PC-3 (cell line): ENCODE measurements at regions not wholly inside any gene's neighbourhood (a gene's known extent, or its start where the extent isn't known, plus 50 kb on each side); places are given as distances from the start of the nearest gene placed in this dataset.
A peak's percentile ranks its signal among the peaks of the same experiment; 100 is the strongest.

Experiments
- ATAC-seq: fragments of 200-7000 bp; cut with Tn5 transposase; 2 replicates; pipeline ENCODE4 v1.9.1; 2020; ENCODE audit warnings: mild to moderate bottlenecking, moderate library complexity
- BruUV-seq: library from RNA; stranded (reverse); fragments of 400-500 nt; replicated peaks from 2 replicates; lab custom pipeline; 2021; lab: Mats Ljungman, UMichigan
- CTCF ChIA-PET: fragments of 300-600 bp; sonication (Branson Sonifier 250); formaldehyde crosslinking; loops from one replicate; lab custom pipeline; 2022; ENCODE audit warnings: antibody characterized with exemption; lab: Charles Lee
- POLR2A ChIA-PET: fragments of 300-600 bp; sonication (Branson Sonifier 250); formaldehyde crosslinking; loops from one replicate; lab custom pipeline; 2022; ENCODE audit warnings: antibody characterized with exemption; ENCODE audit not compliant: unreplicated experiment; lab: Charles Lee
- DNase-seq: peaks from one replicate; pipeline ENCODE4 v3.0.0-alpha.2; 2015
- H2AFZ ChIP-seq: fragments of 300-600 bp; sonication (generic); 2 replicates; pipeline ENCODE4 v1.6.0; 2016; ENCODE audit warnings: antibody characterized with exemption, low read length
- H3F3A ChIP-seq: fragments of 300-600 bp; sonication (generic); one replicate; pipeline ENCODE4 v1.6.0; 2017; ENCODE audit warnings: antibody characterized with exemption, low read length, control low read depth, mild to moderate bottlenecking; ENCODE audit not compliant: unreplicated experiment
- H3K27ac ChIP-seq: fragments of 300-600 bp; sonication (generic); 2 replicates; pipeline ENCODE4 v1.5.1; 2016; ENCODE audit warnings: mild to moderate bottlenecking, low read length
- H3K27me3 ChIP-seq: fragments of 300-600 bp; sonication (generic); 2 replicates; pipeline ENCODE4 v1.6.1; 2016; ENCODE audit warnings: low read length, mixed read lengths
- H3K36me3 ChIP-seq: fragments of 300-600 bp; sonication (generic); 2 replicates; pipeline ENCODE4 v1.6.1; 2016; ENCODE audit warnings: low read depth, mixed run types, low read length, mixed read lengths
- H3K4me1 ChIP-seq: fragments of 300-600 bp; sonication (generic); 2 replicates; pipeline ENCODE4 v1.5.1; 2016; ENCODE audit warnings: low read length; ENCODE audit not compliant: insufficient read depth
- H3K4me2 ChIP-seq: fragments of 300-600 bp; sonication (generic); 2 replicates; pipeline ENCODE4 v1.6.0; 2016; ENCODE audit warnings: low read length
- H3K4me3 ChIP-seq: fragments of 300-600 bp; sonication (generic); 2 replicates; pipeline ENCODE4 v1.5.1; 2016; ENCODE audit warnings: mild to moderate bottlenecking, low read length, mixed read lengths
- H3K79me2 ChIP-seq: fragments of 300-600 bp; sonication (generic); 2 replicates; pipeline ENCODE4 v1.6.1; 2017; ENCODE audit warnings: low read length, mixed read lengths
- H3K9ac ChIP-seq: fragments of 300-600 bp; sonication (generic); 2 replicates; pipeline ENCODE4 v1.6.0; 2016; ENCODE audit warnings: mild to moderate bottlenecking, low read length
- H3K9me2 ChIP-seq: fragments of 300-600 bp; sonication (generic); replicated peaks from 2 replicates; pipeline ENCODE4 v1.6.1; 2016; ENCODE audit warnings: mixed run types, low read length, mixed read lengths
- H3K9me3 ChIP-seq: fragments of 300-600 bp; sonication (generic); 2 replicates; pipeline ENCODE4 v1.6.1; 2016; ENCODE audit warnings: low read length, mixed read lengths
- H4K20me1 ChIP-seq: fragments of 300-600 bp; sonication (generic); 2 replicates; pipeline ENCODE4 v1.6.1; 2016; ENCODE audit warnings: low read length, mixed read lengths
- EZH2 ChIP-seq: fragments of 300-600 bp; sonication (generic); IDR thresholded peaks from one replicate; pipeline ENCODE4 v1.6.1; 2017; ENCODE audit warnings: antibody characterized with exemption, mild to moderate bottlenecking, low read length; ENCODE audit not compliant: unreplicated experiment
- EZH2phosphoT487 ChIP-seq: fragments of 300-600 bp; sonication (generic); IDR thresholded peaks from 2 replicates; pipeline ENCODE4 v1.6.1; 2018; ENCODE audit warnings: mild to moderate bottlenecking, antibody characterized with exemption, low read length, borderline replicate concordance
- intact Hi-C: fragments of 100-400 bp; cut with micrococcal nuclease; formaldehyde crosslinking; loops from 2 replicates; pipeline ENCODE4 v1.9.0; 2023
- TF ChIP-seq, protein P1 (sequence below): fragments of 300-600 bp; sonication (generic); conservative IDR thresholded peaks from 2 replicates; pipeline ENCODE4 v1.5.1; 2017; ENCODE audit warnings: antibody characterized with exemption, low read depth, mild to moderate bottlenecking, low read length

DNA sequence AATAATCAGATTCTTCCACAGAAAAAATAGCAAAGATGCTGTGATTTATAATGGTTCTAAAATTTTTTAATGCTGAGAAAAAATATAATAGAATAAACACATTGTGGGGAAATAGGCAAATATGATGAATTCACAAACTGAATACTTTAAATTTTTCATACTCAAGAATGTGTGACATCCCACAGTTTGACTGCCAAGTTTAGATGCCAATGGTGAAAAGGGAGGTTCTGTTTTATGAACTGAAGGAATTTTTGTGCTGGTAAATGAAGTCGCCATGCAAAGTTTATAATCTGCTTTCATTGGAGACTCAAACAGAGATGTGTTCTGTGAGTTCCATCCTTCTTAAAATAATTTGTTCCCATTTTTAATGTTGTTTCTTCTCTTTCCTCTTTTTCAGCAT lies 367.5 kb upstream of the ADAMTS16 start:
- H3K9me2 ChIP-seq = no peaks in the 10 kb centered on the region
- BruUV-seq = no TSS peak
- no peaks in the 10 kb centered on the region for H3K27me3 ChIP-seq
- H3K9ac ChIP-seq = no peak overlapping the region
- no peaks in the 10 kb centered on the region for H3K36me3 ChIP-seq
- H3K27ac ChIP-seq = no peak overlapping the region
- no peak for TF ChIP-seq EZH2
- no peak for TF ChIP-seq EZH2phosphoT487
- TF ChIP-seq, protein P1, sequence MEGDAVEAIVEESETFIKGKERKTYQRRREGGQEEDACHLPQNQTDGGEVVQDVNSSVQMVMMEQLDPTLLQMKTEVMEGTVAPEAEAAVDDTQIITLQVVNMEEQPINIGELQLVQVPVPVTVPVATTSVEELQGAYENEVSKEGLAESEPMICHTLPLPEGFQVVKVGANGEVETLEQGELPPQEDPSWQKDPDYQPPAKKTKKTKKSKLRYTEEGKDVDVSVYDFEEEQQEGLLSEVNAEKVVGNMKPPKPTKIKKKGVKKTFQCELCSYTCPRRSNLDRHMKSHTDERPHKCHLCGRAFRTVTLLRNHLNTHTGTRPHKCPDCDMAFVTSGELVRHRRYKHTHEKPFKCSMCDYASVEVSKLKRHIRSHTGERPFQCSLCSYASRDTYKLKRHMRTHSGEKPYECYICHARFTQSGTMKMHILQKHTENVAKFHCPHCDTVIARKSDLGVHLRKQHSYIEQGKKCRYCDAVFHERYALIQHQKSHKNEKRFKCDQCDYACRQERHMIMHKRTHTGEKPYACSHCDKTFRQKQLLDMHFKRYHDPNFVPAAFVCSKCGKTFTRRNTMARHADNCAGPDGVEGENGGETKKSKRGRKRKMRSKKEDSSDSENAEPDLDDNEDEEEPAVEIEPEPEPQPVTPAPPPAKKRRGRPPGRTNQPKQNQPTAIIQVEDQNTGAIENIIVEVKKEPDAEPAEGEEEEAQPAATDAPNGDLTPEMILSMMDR = no peak
- peaks cover 5% of the 10 kb centered on the region; the same call in 1 of the 2 replicates for H3K9me3 ChIP-seq
- intact Hi-C loops = no loop called here
- no peaks in the 10 kb centered on the region for H3K4me1 ChIP-seq
- H4K20me1 ChIP-seq = no peaks in the 10 kb centered on the region
- H3F3A ChIP-seq = no peaks in the 10 kb centered on the region
- H3K4me2 ChIP-seq = no peak overlapping the region
- ATAC-seq (no peak), DNase-seq (no peak)
- no peak overlapping the region for H3K4me3 ChIP-seq
- ChIA-PET CTCF (no interaction called here), POLR2A (no interaction called here)
- H3K79me2 ChIP-seq = no peaks in the 10 kb centered on the region
- no peak overlapping the region for H2AFZ ChIP-seq

DNA sequence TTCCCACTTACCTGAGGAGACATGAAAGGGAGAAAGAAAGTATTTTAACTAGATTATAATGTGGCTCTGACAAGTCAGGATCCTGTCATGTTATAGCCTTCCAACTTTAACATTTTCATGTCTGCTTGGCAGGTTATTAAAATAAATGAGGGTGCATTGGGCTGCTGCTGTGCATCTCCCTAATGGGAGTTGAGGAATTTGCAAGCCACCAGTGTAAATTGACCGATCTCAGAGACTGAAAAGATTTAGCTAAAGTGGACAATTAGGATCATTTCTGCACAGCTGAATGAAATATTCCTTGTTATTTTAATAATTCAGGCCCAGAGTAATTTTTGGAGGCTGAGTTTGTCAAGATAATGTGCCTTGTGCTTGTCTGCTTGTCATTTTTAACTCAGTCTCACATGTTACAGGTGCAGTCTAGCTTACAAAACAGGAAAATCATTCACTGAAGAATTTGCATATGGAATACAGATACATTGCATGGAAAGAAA lies 366.3 kb upstream of the ADAMTS16 start:
- Histone ChIP-seq H4K20me1 (no peaks in the 10 kb centered on the region), H3K4me1 (no peaks in the 10 kb centered on the region), H3K27me3 (no peaks in the 10 kb centered on the region), H3K4me2 (no peak overlapping the region), H3K9ac (no peak overlapping the region), H3K9me2 (no peaks in the 10 kb centered on the region), H3K79me2 (no peaks in the 10 kb centered on the region), H3F3A (no peaks in the 10 kb centered on the region), H2AFZ (no peak overlapping the region), H3K36me3 (no peaks in the 10 kb centered on the region), H3K27ac (no peak overlapping the region), H3K4me3 (no peak overlapping the region), H3K9me3 (no peaks in the 10 kb centered on the region)
- BruUV-seq = no TSS peak
- TF ChIP-seq, protein P1 = no peak
- TF ChIP-seq EZH2 (no peak), EZH2phosphoT487 (no peak)
- POLR2A ChIA-PET = no interaction called here
- intact Hi-C loops = no loop called here
- ATAC-seq = no peak
- DNase-seq = no peak
- CTCF ChIA-PET = no interaction called here

- no peak overlapping the region for H3K9ac ChIP-seq
- intact Hi-C loops = no loop called here
- no peaks in the 10 kb centered on the region for H3K9me3 ChIP-seq
- ChIA-PET POLR2A (no interaction called here), CTCF (no interaction called here)
- TF ChIP-seq EZH2phosphoT487 = no peak
- no peak for TF ChIP-seq EZH2
- TF ChIP-seq, protein P1 = no peak
- H3K27ac ChIP-seq = no peak overlapping the region
- H3F3A ChIP-seq = no peaks in the 10 kb centered on the region
- no peaks in the 10 kb centered on the region for H3K4me1 ChIP-seq
- no peaks in the 10 kb centered on the region for H3K27me3 ChIP-seq
- H2AFZ ChIP-seq = no peak overlapping the region
- ATAC-seq = no peak
- BruUV-seq = no TSS peak
- no peaks in the 10 kb centered on the region for H3K36me3 ChIP-seq
- no peak overlapping the region for H3K4me3 ChIP-seq
- H3K79me2 ChIP-seq = no peaks in the 10 kb centered on the region
- H3K4me2 ChIP-seq = no peak overlapping the region
- no peaks in the 10 kb centered on the region for H3K9me2 ChIP-seq
- H4K20me1 ChIP-seq = no peaks in the 10 kb centered on the region
- peak; percentile 3 for DNase-seq
These were observed 362.7 kb upstream of the ADAMTS16 start for GRCh38 chr5:4777435-4777834.
